ENCODE measurements at regions not wholly inside any gene's neighbourhood (a gene's known extent, or its start where the extent isn't known, plus 50 kb on each side); places are given as distances from the start of the nearest gene placed in this dataset.

- Mint-ChIP-seq H3K9me3 (peaks cover 8% of the 10 kb centered on the region), H3K27ac (no peak overlapping the region), H3K36me3 (ENCODE audit: low read depth) (no peaks in the 10 kb centered on the region), H3K4me1 (no peaks in the 10 kb centered on the region), H3K4me3 (no peak overlapping the region), H3K27me3 (ENCODE audit: insufficient read depth) (no peaks in the 10 kb centered on the region)
- no peaks in the 10 kb centered on the region for H3K27me3 ChIP-seq (ENCODE audit: control insufficient read depth, insufficient read depth, low read length, poor library complexity, severe bottlenecking)
- H3K9me3 ChIP-seq (ENCODE audit: control insufficient read depth, low read length), result no peaks in the 10 kb centered on the region
- no peak for DNase-seq
- TF ChIP-seq CTCF (conservative IDR thresholded peaks at IDR 0.05), result no peak
- H3K36me3 ChIP-seq (ENCODE audit: control insufficient read depth, insufficient read depth, low read length), result no peaks in the 10 kb centered on the region
- no peak overlapping the region for H3K27ac ChIP-seq (ENCODE audit: low read depth, low read length)
- H3K4me1 ChIP-seq (ENCODE audit: control insufficient read depth, insufficient read depth, low read length), result no peaks in the 10 kb centered on the region
- H3K4me3 ChIP-seq (ENCODE audit: low read length), result no peak overlapping the region
- 86 to 95% methylated on average over 2 to 6 of the region's 6 CpGs for WGBS, 2 experiments (ENCODE audit: insufficient coverage in 1 of 2, insufficient read length in 1 of 2)
- H3K9ac ChIP-seq (ENCODE audit: extremely low read depth, low read length, poor library complexity, severe bottlenecking), result no peak overlapping the region
Measured at GRCh38 chr11:69554849-69555248, 73.4 kb downstream of the LINC01488 start.

GRCh38 chr11:69557266-69557665 lies 75.8 kb downstream of the LINC01488 start:
- H3K4me3 ChIP-seq (ENCODE audit: low read length), result no peak overlapping the region
- Mint-ChIP-seq H3K4me1 (no peaks in the 10 kb centered on the region), H3K27ac (no peak overlapping the region), H3K36me3 (ENCODE audit: low read depth) (no peaks in the 10 kb centered on the region), H3K9me3 (no peaks in the 10 kb centered on the region), H3K27me3 (ENCODE audit: insufficient read depth) (no peaks in the 10 kb centered on the region), H3K4me3 (no peak overlapping the region)
- TF ChIP-seq CTCF (conservative IDR thresholded peaks at IDR 0.05), result no peak
- H3K4me1 ChIP-seq (ENCODE audit: control insufficient read depth, insufficient read depth, low read length), result no peaks in the 10 kb centered on the region
- H3K27me3 ChIP-seq (ENCODE audit: control insufficient read depth, insufficient read depth, low read length, poor library complexity, severe bottlenecking), result no peaks in the 10 kb centered on the region
- no peaks in the 10 kb centered on the region for H3K36me3 ChIP-seq (ENCODE audit: control insufficient read depth, insufficient read depth, low read length)
- no peak overlapping the region for H3K27ac ChIP-seq (ENCODE audit: low read depth, low read length)
- WGBS, 2 experiments (ENCODE audit: insufficient coverage in 1 of 2, insufficient read length in 1 of 2), result 89 to 100% methylated on average over 2 to 7 of the region's 7 CpGs
- no peak for DNase-seq
- H3K9ac ChIP-seq (ENCODE audit: extremely low read depth, low read length, poor library complexity, severe bottlenecking), result no peak overlapping the region
- H3K9me3 ChIP-seq (ENCODE audit: control insufficient read depth, low read length), result no peaks in the 10 kb centered on the region

GRCh38 chr11:69558519-69558941 lies 77.1 kb downstream of the LINC01488 start:
- H3K4me1 ChIP-seq (ENCODE audit: control insufficient read depth, insufficient read depth, low read length), result no peaks in the 10 kb centered on the region
- H3K27ac Mint-ChIP-seq, result no peak overlapping the region
- H3K27ac ChIP-seq (ENCODE audit: low read depth, low read length), result no peak overlapping the region
- no peaks in the 10 kb centered on the region for H3K27me3 ChIP-seq (ENCODE audit: control insufficient read depth, insufficient read depth, low read length, poor library complexity, severe bottlenecking)
- no peaks in the 10 kb centered on the region for H3K36me3 ChIP-seq (ENCODE audit: control insufficient read depth, insufficient read depth, low read length)
- no peak overlapping the region for H3K4me3 Mint-ChIP-seq
- no peaks in the 10 kb centered on the region for H3K4me1 Mint-ChIP-seq
- no peaks in the 10 kb centered on the region for H3K9me3 Mint-ChIP-seq
- no peak overlapping the region for H3K9ac ChIP-seq (ENCODE audit: extremely low read depth, low read length, poor library complexity, severe bottlenecking)
- no peak overlapping the region for H3K4me3 ChIP-seq (ENCODE audit: low read length)
- DNase-seq, result no peak
- no peaks in the 10 kb centered on the region for H3K36me3 Mint-ChIP-seq (ENCODE audit: low read depth)
- TF ChIP-seq CTCF (conservative IDR thresholded peaks at IDR 0.05), result no peak
- 91 to 97% methylated on average over 9 to 12 of the region's 12 CpGs for WGBS, 2 experiments (ENCODE audit: insufficient coverage in 1 of 2, insufficient read length in 1 of 2)
- H3K9me3 ChIP-seq (ENCODE audit: control insufficient read depth, low read length), result no peaks in the 10 kb centered on the region
- no peaks in the 10 kb centered on the region for H3K27me3 Mint-ChIP-seq (ENCODE audit: insufficient read depth)

All from endodermal cell (in vitro differentiated cells).